NT2/D1 (cell line): ENCODE measurements at regions not wholly inside any gene's neighbourhood (a gene's known extent, or its start where the extent isn't known, plus 50 kb on each side); places are given as distances from the start of the nearest gene placed in this dataset.
"Not testable (repeated sequence)": the region's sequence is repeated elsewhere in the genome, so short reads cannot be mapped to it uniquely, and the experiment has no call there.

Source experiments
- SUZ12 ChIP-seq: IDR thresholded peaks from 2 replicates; pipeline ENCODE4 v1.6.1; 2011; ENCODE audit not compliant: insufficient read length, insufficient read depth; ENCODE audit errors: extremely low read depth
- YY1 ChIP-seq: IDR thresholded peaks from 2 replicates; pipeline ENCODE4 v1.6.1; 2011; ENCODE audit not compliant: insufficient read length, insufficient read depth
- ZNF274 ChIP-seq: IDR thresholded peaks from 2 replicates; pipeline ENCODE4 v1.6.1; 2011; ENCODE audit warnings: mild to moderate bottlenecking, low read depth, low read length

GRCh38 chr9:65392611-65393010 is 107.6 kb upstream of the FOXD4L5 start:
- TF ChIP-seq ZNF274, YY1, SUZ12: not testable (repeated sequence)
